ENCODE measurements at regions not wholly inside any gene's neighbourhood (a gene's known extent, or its start where the extent isn't known, plus 50 kb on each side); places are given as distances from the start of the nearest gene placed in this dataset.

- Histone ChIP-seq H3K4me3 (ENCODE audit: low read length in 3 of 3) (no peak overlapping the region), H3K9me3 (ENCODE audit: control insufficient read depth in 3 of 3, low read length in 3 of 3) (peaks cover 0 to 3% (median 2%) of the 10 kb centered on the region in 3 donors), H3K27me3 (ENCODE audit: control insufficient read depth in 3 of 3, insufficient read depth in 3 of 3, low read length in 3 of 3) (no peaks in the 10 kb centered on the region), H3K36me3 (ENCODE audit: control insufficient read depth in 3 of 3, insufficient read depth in 3 of 3, low read length in 3 of 3) (no peaks in the 10 kb centered on the region), H3K27ac (ENCODE audit: low read depth, low read length) (no peak overlapping the region), H3K9ac (ENCODE audit: low read depth in 1 of 3, low read length in 3 of 3) (no peak overlapping the region), H3K4me1 (ENCODE audit: control insufficient read depth in 3 of 3, insufficient read depth in 3 of 3, low read length in 3 of 3) (no peaks in the 10 kb centered on the region)
Measured at GRCh38 chr14:98977451-98977850, 294.5 kb downstream of the BCL11B start.

DNA sequence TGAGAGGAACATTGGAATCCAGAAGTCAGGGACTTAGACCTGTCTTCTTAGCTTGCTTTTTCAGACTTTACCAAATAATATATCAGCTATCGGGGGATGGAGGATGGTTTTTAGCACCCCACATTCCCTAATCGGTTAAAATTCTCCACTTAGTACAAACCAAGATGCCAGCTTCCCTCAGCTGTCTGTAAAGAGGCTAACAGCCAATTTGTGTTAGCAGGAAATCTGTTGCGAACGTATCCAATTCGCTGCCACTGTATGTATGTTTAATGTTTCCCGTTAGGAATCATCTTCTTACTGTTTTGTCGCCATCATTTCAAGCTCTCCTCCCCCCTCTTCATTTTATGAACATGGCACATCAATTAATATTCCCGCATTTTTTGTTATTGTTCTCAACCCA lies 289.0 kb downstream of the BCL11B start:
- H3K36me3 ChIP-seq (ENCODE audit: control insufficient read depth in 3 of 3, insufficient read depth in 3 of 3, low read length in 3 of 3) = no peaks in the 10 kb centered on the region
- H3K4me1 ChIP-seq (ENCODE audit: control insufficient read depth in 3 of 3, insufficient read depth in 3 of 3, low read length in 3 of 3) = no peaks in the 10 kb centered on the region
- no peak overlapping the region for H3K9ac ChIP-seq (ENCODE audit: low read depth in 1 of 3, low read length in 3 of 3)
- H3K27ac ChIP-seq (ENCODE audit: low read depth, low read length) = no peak overlapping the region
- no peak overlapping the region for H3K4me3 ChIP-seq (ENCODE audit: low read length in 3 of 3)
- H3K27me3 ChIP-seq (ENCODE audit: control insufficient read depth in 3 of 3, insufficient read depth in 3 of 3, low read length in 3 of 3) = peaks cover 2 to 6% (median 3%) of the 10 kb centered on the region in 3 donors
- peaks cover 0 to 2% (median 1%) of the 10 kb centered on the region in 3 donors for H3K9me3 ChIP-seq (ENCODE audit: control insufficient read depth in 3 of 3, low read length in 3 of 3)

- Histone ChIP-seq H3K9ac (ENCODE audit: low read depth in 1 of 3, low read length in 3 of 3) (no peak overlapping the region), H3K36me3 (ENCODE audit: control insufficient read depth in 3 of 3, insufficient read depth in 3 of 3, low read length in 3 of 3) (no peaks in the 10 kb centered on the region), H3K9me3 (ENCODE audit: control insufficient read depth in 3 of 3, low read length in 3 of 3) (peaks cover 0 to 2% (median 0%) of the 10 kb centered on the region in 3 donors), H3K4me1 (ENCODE audit: control insufficient read depth in 3 of 3, insufficient read depth in 3 of 3, low read length in 3 of 3) (no peaks in the 10 kb centered on the region), H3K4me3 (ENCODE audit: low read length in 3 of 3) (no peak overlapping the region), H3K27me3 (ENCODE audit: control insufficient read depth in 3 of 3, insufficient read depth in 3 of 3, low read length in 3 of 3) (peaks cover 2 to 6% (median 3%) of the 10 kb centered on the region in 3 donors), H3K27ac (ENCODE audit: low read depth, low read length) (no peak overlapping the region)
Measured at GRCh38 chr14:98984027-98984718, 287.8 kb downstream of the BCL11B start.

DNA sequence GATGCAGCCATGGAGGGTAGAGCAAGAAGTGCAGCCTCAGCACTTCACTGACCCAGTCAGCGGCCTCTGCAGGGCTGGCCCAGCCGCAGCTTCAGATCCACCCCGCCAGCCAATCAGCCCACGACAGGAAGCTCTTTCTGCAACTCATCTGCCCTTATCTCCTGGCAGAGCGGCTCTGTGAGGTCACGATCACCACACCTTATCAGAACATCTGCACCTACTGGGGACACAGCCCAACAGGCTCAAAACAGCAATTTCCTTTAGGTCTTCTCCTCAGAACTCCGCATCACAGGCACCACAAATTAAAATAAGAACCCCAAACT lies 287.3 kb downstream of the BCL11B start:
- H3K9me3 ChIP-seq (ENCODE audit: control insufficient read depth in 3 of 3, low read length in 3 of 3) = no peaks in the 10 kb centered on the region
- H3K9ac ChIP-seq (ENCODE audit: low read depth in 1 of 3, low read length in 3 of 3) = no peak overlapping the region
- H3K36me3 ChIP-seq (ENCODE audit: control insufficient read depth in 3 of 3, insufficient read depth in 3 of 3, low read length in 3 of 3) = no peaks in the 10 kb centered on the region
- H3K4me1 ChIP-seq (ENCODE audit: control insufficient read depth in 3 of 3, insufficient read depth in 3 of 3, low read length in 3 of 3) = no peaks in the 10 kb centered on the region
- peaks cover 2 to 6% (median 3%) of the 10 kb centered on the region in 3 donors for H3K27me3 ChIP-seq (ENCODE audit: control insufficient read depth in 3 of 3, insufficient read depth in 3 of 3, low read length in 3 of 3)
- no peak overlapping the region for H3K4me3 ChIP-seq (ENCODE audit: low read length in 3 of 3)
- H3K27ac ChIP-seq (ENCODE audit: low read depth, low read length) = no peak overlapping the region

DNA sequence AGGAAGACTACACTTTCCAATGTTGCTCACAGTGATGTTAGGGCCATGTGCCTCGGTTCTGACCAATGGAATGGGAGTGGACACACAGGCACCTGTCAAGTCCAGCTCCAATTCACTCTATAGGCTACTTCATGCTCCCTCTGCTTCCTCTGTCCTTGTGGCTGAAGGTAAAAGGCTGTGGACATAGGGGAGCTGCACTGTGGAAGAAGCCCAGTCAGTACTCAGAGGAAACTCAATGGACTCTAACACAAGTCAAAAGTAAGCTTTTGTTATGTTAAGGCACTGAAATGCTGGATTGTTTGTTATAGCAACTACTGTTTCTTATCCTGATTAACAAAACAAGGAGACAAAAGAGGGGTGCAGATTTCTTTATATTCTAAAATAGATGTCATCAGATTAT lies 278.2 kb downstream of the BCL11B start:
- Histone ChIP-seq H3K27me3 (ENCODE audit: control insufficient read depth in 3 of 3, insufficient read depth in 3 of 3, low read length in 3 of 3) (no peaks in the 10 kb centered on the region), H3K36me3 (ENCODE audit: control insufficient read depth in 3 of 3, insufficient read depth in 3 of 3, low read length in 3 of 3) (no peaks in the 10 kb centered on the region), H3K27ac (ENCODE audit: low read depth, low read length) (no peak overlapping the region), H3K9ac (ENCODE audit: low read depth in 1 of 3, low read length in 3 of 3) (no peak overlapping the region), H3K9me3 (ENCODE audit: control insufficient read depth in 3 of 3, low read length in 3 of 3) (no peaks in the 10 kb centered on the region), H3K4me3 (ENCODE audit: low read length in 3 of 3) (no peak overlapping the region), H3K4me1 (ENCODE audit: control insufficient read depth in 3 of 3, insufficient read depth in 3 of 3, low read length in 3 of 3) (no peaks in the 10 kb centered on the region)

DNA sequence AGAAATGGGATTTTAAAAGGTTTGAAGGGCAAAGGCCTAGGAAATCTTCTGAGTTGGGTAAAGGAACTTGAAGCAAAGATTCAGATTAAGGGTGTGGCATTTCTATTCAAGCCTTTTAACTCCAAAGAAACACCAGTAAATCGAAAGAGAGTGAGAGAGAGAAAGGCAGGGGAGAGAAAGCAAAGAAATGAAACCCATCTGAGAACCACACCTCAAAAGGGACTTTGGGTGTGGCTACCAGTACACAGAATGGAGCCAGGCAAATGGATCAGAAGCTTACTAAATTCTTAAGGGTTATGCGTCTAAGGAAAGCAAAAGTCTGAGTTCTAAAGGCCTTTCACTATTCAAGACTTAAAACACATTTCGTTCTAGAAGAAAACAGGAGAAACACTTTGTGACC lies 277.4 kb downstream of the BCL11B start:
- no peak overlapping the region for H3K4me3 ChIP-seq (ENCODE audit: low read length in 3 of 3)
- H3K4me1 ChIP-seq (ENCODE audit: control insufficient read depth in 3 of 3, insufficient read depth in 3 of 3, low read length in 3 of 3) = no peaks in the 10 kb centered on the region
- no peak overlapping the region for H3K9ac ChIP-seq (ENCODE audit: low read depth in 1 of 3, low read length in 3 of 3)

GRCh38 chr14:98997526-98998205 lies 274.3 kb downstream of the BCL11B start:
- H3K36me3 ChIP-seq (ENCODE audit: control insufficient read depth in 3 of 3, insufficient read depth in 3 of 3, low read length in 3 of 3) = no peaks in the 10 kb centered on the region
- no peaks in the 10 kb centered on the region for H3K9me3 ChIP-seq (ENCODE audit: control insufficient read depth in 3 of 3, low read length in 3 of 3)
- no peak overlapping the region for H3K27ac ChIP-seq (ENCODE audit: low read depth, low read length)
- H3K4me3 ChIP-seq (ENCODE audit: low read length in 3 of 3) = no peak overlapping the region
- H3K27me3 ChIP-seq (ENCODE audit: control insufficient read depth in 3 of 3, insufficient read depth in 3 of 3, low read length in 3 of 3) = no peaks in the 10 kb centered on the region
- H3K9ac ChIP-seq (ENCODE audit: low read depth in 1 of 3, low read length in 3 of 3) = no peak overlapping the region
- H3K4me1 ChIP-seq (ENCODE audit: control insufficient read depth in 3 of 3, insufficient read depth in 3 of 3, low read length in 3 of 3) = no peaks in the 10 kb centered on the region

More for the DNA sequence above, 277.4 kb downstream of the BCL11B start:
- H3K27me3 ChIP-seq (ENCODE audit: control insufficient read depth in 3 of 3, insufficient read depth in 3 of 3, low read length in 3 of 3) = no peaks in the 10 kb centered on the region
- H3K27ac ChIP-seq (ENCODE audit: low read depth, low read length) = no peak overlapping the region
- H3K9me3 ChIP-seq (ENCODE audit: control insufficient read depth in 3 of 3, low read length in 3 of 3) = no peaks in the 10 kb centered on the region
- H3K36me3 ChIP-seq (ENCODE audit: control insufficient read depth in 3 of 3, insufficient read depth in 3 of 3, low read length in 3 of 3) = no peaks in the 10 kb centered on the region

GRCh38 chr14:98999345-98999744 lies 272.7 kb downstream of the BCL11B start:
- H3K9ac ChIP-seq (ENCODE audit: low read depth in 1 of 3, low read length in 3 of 3) = no peak overlapping the region
- H3K9me3 ChIP-seq (ENCODE audit: control insufficient read depth in 3 of 3, low read length in 3 of 3) = no peaks in the 10 kb centered on the region
- H3K4me3 ChIP-seq (ENCODE audit: low read length in 3 of 3) = no peak overlapping the region
- no peaks in the 10 kb centered on the region for H3K36me3 ChIP-seq (ENCODE audit: control insufficient read depth in 3 of 3, insufficient read depth in 3 of 3, low read length in 3 of 3)
- no peaks in the 10 kb centered on the region for H3K4me1 ChIP-seq (ENCODE audit: control insufficient read depth in 3 of 3, insufficient read depth in 3 of 3, low read length in 3 of 3)
- no peaks in the 10 kb centered on the region for H3K27me3 ChIP-seq (ENCODE audit: control insufficient read depth in 3 of 3, insufficient read depth in 3 of 3, low read length in 3 of 3)
- no peak overlapping the region for H3K27ac ChIP-seq (ENCODE audit: low read depth, low read length)

- Histone ChIP-seq H3K27ac (ENCODE audit: low read depth, low read length) (no peak overlapping the region), H3K36me3 (ENCODE audit: control insufficient read depth in 3 of 3, insufficient read depth in 3 of 3, low read length in 3 of 3) (no peaks in the 10 kb centered on the region), H3K9ac (ENCODE audit: low read depth in 1 of 3, low read length in 3 of 3) (no peak overlapping the region), H3K4me3 (ENCODE audit: low read length in 3 of 3) (no peak overlapping the region), H3K4me1 (ENCODE audit: control insufficient read depth in 3 of 3, insufficient read depth in 3 of 3, low read length in 3 of 3) (no peaks in the 10 kb centered on the region), H3K9me3 (ENCODE audit: control insufficient read depth in 3 of 3, low read length in 3 of 3) (no peaks in the 10 kb centered on the region), H3K27me3 (ENCODE audit: control insufficient read depth in 3 of 3, insufficient read depth in 3 of 3, low read length in 3 of 3) (no peaks in the 10 kb centered on the region)
Measured at GRCh38 chr14:98999901-99000300, 272.1 kb downstream of the BCL11B start.

DNA sequence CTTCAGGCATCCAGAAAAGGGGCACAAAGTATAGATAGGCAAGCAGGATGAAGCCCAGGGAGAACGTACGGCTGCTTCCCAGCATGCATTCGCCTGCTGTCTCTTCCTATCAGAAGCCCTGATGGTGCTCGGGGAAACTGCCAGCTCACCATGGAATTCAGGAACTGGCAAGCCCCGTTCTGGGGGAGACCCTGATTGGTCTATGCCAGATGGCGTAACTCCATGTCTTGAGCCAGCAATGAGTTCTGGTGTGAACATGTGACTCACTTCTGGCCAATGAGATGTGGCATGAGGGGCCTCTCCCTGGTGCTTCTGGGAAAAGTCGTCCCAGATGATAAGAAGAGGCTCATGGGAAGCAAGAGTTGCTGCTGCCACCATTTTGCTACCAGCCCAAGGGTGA lies 270.8 kb downstream of the BCL11B start:
- Histone ChIP-seq H3K4me1 (ENCODE audit: control insufficient read depth in 3 of 3, insufficient read depth in 3 of 3, low read length in 3 of 3) (no peaks in the 10 kb centered on the region), H3K27me3 (ENCODE audit: control insufficient read depth in 3 of 3, insufficient read depth in 3 of 3, low read length in 3 of 3) (no peaks in the 10 kb centered on the region), H3K4me3 (ENCODE audit: low read length in 3 of 3) (no peak overlapping the region)

More for the DNA sequence above, 270.8 kb downstream of the BCL11B start:
- no peaks in the 10 kb centered on the region for H3K36me3 ChIP-seq (ENCODE audit: control insufficient read depth in 3 of 3, insufficient read depth in 3 of 3, low read length in 3 of 3)
- H3K27ac ChIP-seq (ENCODE audit: low read depth, low read length) = no peak overlapping the region
- no peak overlapping the region for H3K9ac ChIP-seq (ENCODE audit: low read depth in 1 of 3, low read length in 3 of 3)
- H3K9me3 ChIP-seq (ENCODE audit: control insufficient read depth in 3 of 3, low read length in 3 of 3) = no peaks in the 10 kb centered on the region

Measured in skeletal muscle tissue (tissue), 3 donors.